ENCODE measurements at regions not wholly inside any gene's neighbourhood (a gene's known extent, or its start where the extent isn't known, plus 50 kb on each side); places are given as distances from the start of the nearest gene placed in this dataset.

GRCh38 chr4:66667249-66667648, 878.1 kb downstream of the CENPC start:
- Histone ChIP-seq H3F3A (replicated peaks; ENCODE audit: insufficient read depth) (no peaks in the 10 kb centered on the region), H3K79me2 (ENCODE audit: insufficient read depth) (no peaks in the 10 kb centered on the region), H3K27ac (ENCODE audit: low read depth in 2 of 2, low read length in 1 of 2) (no peak overlapping the region), H3K4me3 (ENCODE audit: low read depth in 2 of 2, low read length in 1 of 2) (no peak overlapping the region), H4K20me1 (ENCODE audit: insufficient read depth) (no peaks in the 10 kb centered on the region), H3K9me2 (no peaks in the 10 kb centered on the region), H2AFZ (ENCODE audit: low read depth) (no peak overlapping the region), H3K36me3 (replicated peaks in 1 of 2; ENCODE audit: control insufficient read depth in 1 of 2, insufficient read depth in 2 of 2, low read length in 1 of 2) (no peaks in the 10 kb centered on the region), H3K9ac (no peak overlapping the region), H3K4me1 (ENCODE audit: control insufficient read depth in 1 of 2, insufficient read depth in 2 of 2, low read depth in 1 of 2, low read length in 1 of 2) (no peaks in the 10 kb centered on the region), H3K27me3 (ENCODE audit: insufficient read depth) (no peaks in the 10 kb centered on the region), H3K9me3 (no peaks in the 10 kb centered on the region; the same call in 1 of the 2 replicates), H3K4me2 (no peak overlapping the region)
- no peak for DNase-seq
- no peak for TF ChIP-seq EZH2phosphoT487 (IDR thresholded peaks at IDR 0.05; ENCODE audit: borderline replicate concordance, low read depth)
- no peak for TF ChIP-seq TCF12 (IDR thresholded peaks at IDR 0.05)
- TF ChIP-seq TAF1 (IDR thresholded peaks at IDR 0.05; ENCODE audit: borderline replicate concordance, low read depth, low read length) = no peak
- no peak for TF ChIP-seq IRF3 (IDR thresholded peaks at IDR 0.05; ENCODE audit: low read depth, low read length)
- no peak for TF ChIP-seq JUND (IDR thresholded peaks at IDR 0.05)
- no peak for TF ChIP-seq YY1 (IDR thresholded peaks at IDR 0.05; ENCODE audit: low read depth)
- 9% methylated on average over 1 of the region's 1 CpG for WGBS (ENCODE audit: low lambda C conversion rate)
- POLR2A ChIA-PET = no interaction called here
- CTCF ChIA-PET = no interaction called here

GRCh38 chr4:66662620-66663019, 882.7 kb downstream of the CENPC start:
- WGBS (ENCODE audit: low lambda C conversion rate) = 17% methylated on average over 3 of the region's 3 CpGs
- Histone ChIP-seq H3K36me3 (replicated peaks in 1 of 2; ENCODE audit: control insufficient read depth in 1 of 2, insufficient read depth in 2 of 2, low read length in 1 of 2) (no peaks in the 10 kb centered on the region), H3K4me3 (ENCODE audit: low read depth in 2 of 2, low read length in 1 of 2) (no peak overlapping the region), H3K27ac (ENCODE audit: low read depth in 2 of 2, low read length in 1 of 2) (no peak overlapping the region), H4K20me1 (ENCODE audit: insufficient read depth) (no peaks in the 10 kb centered on the region), H3K27me3 (ENCODE audit: insufficient read depth) (no peaks in the 10 kb centered on the region), H3K9me3 (no peaks in the 10 kb centered on the region; the same call in 1 of the 2 replicates), H3K4me1 (ENCODE audit: control insufficient read depth in 1 of 2, insufficient read depth in 2 of 2, low read depth in 1 of 2, low read length in 1 of 2) (no peaks in the 10 kb centered on the region), H3K79me2 (ENCODE audit: insufficient read depth) (no peaks in the 10 kb centered on the region), H3K9ac (no peak overlapping the region), H3K4me2 (no peak overlapping the region), H3F3A (replicated peaks; ENCODE audit: insufficient read depth) (no peaks in the 10 kb centered on the region), H3K9me2 (no peaks in the 10 kb centered on the region), H2AFZ (ENCODE audit: low read depth) (no peak overlapping the region)
- DNase-seq = no peak
- ChIA-PET POLR2A (no interaction called here), CTCF (no interaction called here)
- TF ChIP-seq GATA2 (CRISPR knock-in tag; IDR thresholded peaks at IDR 0.05) (no peak), GABPA (IDR thresholded peaks at IDR 0.05; ENCODE audit: low read depth) (no peak), MEF2A (IDR thresholded peaks at IDR 0.05; ENCODE audit: borderline replicate concordance, low read depth) (no peak), TCF12 (IDR thresholded peaks at IDR 0.05) (no peak), CTCF (IDR thresholded peaks at IDR 0.05) (no peak), ELF1 (IDR thresholded peaks at IDR 0.05) (no peak), ZBTB33 (IDR thresholded peaks at IDR 0.05; ENCODE audit: borderline replicate concordance, low read depth) (no peak), REST (IDR thresholded peaks at IDR 0.05; ENCODE audit: low read depth, low read length) (no peak), FOSL2 (IDR thresholded peaks at IDR 0.05; ENCODE audit: borderline replicate concordance, low read depth) (no peak), MXI1 (IDR thresholded peaks at IDR 0.05; ENCODE audit: low read depth, low read length) (no peak), SIN3A (IDR thresholded peaks at IDR 0.05; ENCODE audit: borderline replicate concordance, low read depth, low read length) (no peak), RFX5 (IDR thresholded peaks at IDR 0.05; ENCODE audit: low read length) (no peak), CHD2 (IDR thresholded peaks at IDR 0.05; ENCODE audit: low read length, partially characterized antibody) (no peak), TAF1 (IDR thresholded peaks at IDR 0.05; ENCODE audit: borderline replicate concordance, low read depth, low read length) (no peak), RXRA (IDR thresholded peaks at IDR 0.05; ENCODE audit: borderline replicate concordance, low read depth) (no peak), SMC3 (IDR thresholded peaks at IDR 0.05; ENCODE audit: low read depth, low read length) (no peak), POLR2AphosphoS5 (IDR thresholded peaks at IDR 0.05; ENCODE audit: low read depth, low read length) (no peak), EZH2phosphoT487 (IDR thresholded peaks at IDR 0.05; ENCODE audit: borderline replicate concordance, low read depth) (no peak)

Measured in SK-N-SH (cell line).